GM21360 (cell line): ENCODE measurements at regions not wholly inside any gene's neighbourhood (a gene's known extent, or its start where the extent isn't known, plus 50 kb on each side); places are given as distances from the start of the nearest gene placed in this dataset.

Source experiments
- ATAC-seq: cut with Tn5 transposase; IDR thresholded peaks from one replicate; pipeline ENCODE4 v1.9.1; 2021; ENCODE audit warnings: mild to moderate bottlenecking, moderate library complexity; ENCODE audit not compliant: unreplicated experiment

- no peak for ATAC-seq
These were observed 176.8 kb upstream of the CIBAR2 start for GRCh38 chr16:85288869-85289660.

- no peak for ATAC-seq
These were observed 177.7 kb upstream of the CIBAR2 start for GRCh38 chr16:85289760-85290625.

- ATAC-seq, result no peak
These were observed 178.5 kb upstream of the CIBAR2 start for GRCh38 chr16:85290626-85291301.

- no peak for ATAC-seq
These were observed 179.3 kb upstream of the CIBAR2 start for GRCh38 chr16:85291302-85292148.

GRCh38 chr16:85293458-85293857, 181.2 kb upstream of the CIBAR2 start:
- no peak for ATAC-seq

- ATAC-seq, result no peak
These were observed 181.8 kb upstream of the CIBAR2 start for GRCh38 chr16:85293904-85294642.

- no peak for ATAC-seq
These were observed 182.7 kb upstream of the CIBAR2 start for GRCh38 chr16:85294810-85295508.

GRCh38 chr16:85296859-85297660, 184.8 kb upstream of the CIBAR2 start:
- no peak for ATAC-seq

- ATAC-seq, result no peak
These were observed 185.6 kb upstream of the CIBAR2 start for GRCh38 chr16:85297881-85298280.

- no peak for ATAC-seq
These were observed 188.2 kb upstream of the CIBAR2 start for GRCh38 chr16:85300406-85300968.

- ATAC-seq, result no peak
These were observed 189.0 kb upstream of the CIBAR2 start for GRCh38 chr16:85301231-85301630.

GRCh38 chr16:85302018-85302847, 190.0 kb upstream of the CIBAR2 start:
- no peak for ATAC-seq

- ATAC-seq, result no peak
These were observed 190.6 kb upstream of the CIBAR2 start for GRCh38 chr16:85302848-85303353.

GRCh38 chr16:85303354-85303883, 191.1 kb upstream of the CIBAR2 start:
- ATAC-seq, result no peak

GRCh38 chr16:85304337-85304736, 192.1 kb upstream of the CIBAR2 start:
- ATAC-seq, result no peak

- peak; percentile 53 for ATAC-seq
These were observed 194.0 kb upstream of the CIBAR2 start for GRCh38 chr16:85306071-85306792.
